Activated naive CD4-positive, alpha-beta T cell treated with anti-CD3 and anti-CD28 coated beads, Interleukin-2, amount 50 U/mL, for 72 hours (primary cell): ENCODE measurements at regions not wholly inside any gene's neighbourhood (a gene's known extent, or its start where the extent isn't known, plus 50 kb on each side); places are given as distances from the start of the nearest gene placed in this dataset.
A peak's percentile ranks its signal among the peaks of the same experiment; 100 is the strongest.

Experiments
- ATAC-seq, 2 donors: fragments of 150-1000 bp; cut with Tn5 transposase; 2 replicates each; pipeline ENCODE4 v1.10.0; 2021; ENCODE audit warnings: mild to moderate bottlenecking in 2 of 2, moderate library complexity in 2 of 2
- DNase-seq, 2 donors: peaks; one replicate each; pipeline ENCODE4 v3.0.0; 2021 to 2022; ENCODE audit warnings: low spot score in 2 of 2
- H3K27ac Mint-ChIP-seq, 2 donors: one replicate each; pipeline ENCODE4 v1.8.0; 2022; ENCODE audit warnings: mild to moderate bottlenecking in 2 of 2, mixed read lengths in 2 of 2
- H3K36me3 Mint-ChIP-seq, 2 donors: one replicate each; pipeline ENCODE4 v1.8.0; 2022; ENCODE audit warnings: mixed read lengths in 2 of 2
- H3K9me3 Mint-ChIP-seq, 2 donors: one replicate each; pipeline ENCODE4 v1.8.0; 2022; ENCODE audit warnings: mixed read lengths in 2 of 2

- Mint-ChIP-seq H3K27ac (no peak overlapping the region), H3K36me3 (no peaks in the 10 kb centered on the region), H3K9me3 (peaks cover 0 to 5% of the 10 kb centered on the region in 2 donors)
- DNase-seq (no peak), ATAC-seq (no peak)
These were observed 676.3 kb upstream of the BOD1L1 start for GRCh38 chr4:14303856-14304255.

- DNase-seq (no peak), ATAC-seq (no peak)
- Mint-ChIP-seq H3K9me3 (peaks cover 0 to 5% of the 10 kb centered on the region in 2 donors), H3K27ac (no peak overlapping the region), H3K36me3 (no peaks in the 10 kb centered on the region)
These were observed 680.7 kb upstream of the BOD1L1 start for GRCh38 chr4:14308229-14308651.

- Mint-ChIP-seq H3K27ac (no peak overlapping the region), H3K36me3 (no peaks in the 10 kb centered on the region), H3K9me3 (peaks cover 0 to 5% of the 10 kb centered on the region in 2 donors)
- ATAC-seq (no peak), DNase-seq (no peak)
These were observed 681.9 kb upstream of the BOD1L1 start for GRCh38 chr4:14309431-14309830.

GRCh38 chr4:14313757-14314156 lies 686.2 kb upstream of the BOD1L1 start:
- DNase-seq: no peak
- no peak for ATAC-seq
- Mint-ChIP-seq H3K27ac (no peak overlapping the region), H3K9me3 (no peaks in the 10 kb centered on the region), H3K36me3 (no peaks in the 10 kb centered on the region)

GRCh38 chr4:14315129-14315528 lies 687.2 kb upstream of the CPEB2 start:
- DNase-seq (no peak), ATAC-seq (no peak)
- Mint-ChIP-seq H3K9me3 (no peaks in the 10 kb centered on the region), H3K36me3 (no peaks in the 10 kb centered on the region), H3K27ac (no peak overlapping the region)

- ATAC-seq (no peak), DNase-seq (no peak)
- no peaks in the 10 kb centered on the region for H3K9me3 Mint-ChIP-seq
- no peaks in the 10 kb centered on the region for H3K36me3 Mint-ChIP-seq
- no peak overlapping the region for H3K27ac Mint-ChIP-seq
These were observed 684.9 kb upstream of the CPEB2 start for GRCh38 chr4:14317351-14317750.

GRCh38 chr4:14318671-14319070 lies 683.6 kb upstream of the CPEB2 start:
- no peak overlapping the region for H3K27ac Mint-ChIP-seq
- ATAC-seq: no peak
- no peak for DNase-seq

GRCh38 chr4:14321723-14322122 lies 680.6 kb upstream of the CPEB2 start:
- peaks cover 0 to 14% of the 10 kb centered on the region in 2 donors for H3K9me3 Mint-ChIP-seq
- ATAC-seq: no peak
- no peak overlapping the region for H3K27ac Mint-ChIP-seq

More at GRCh38 chr4:14318671-14319070, 683.6 kb upstream of the CPEB2 start:
- no peaks in the 10 kb centered on the region for H3K36me3 Mint-ChIP-seq
- H3K9me3 Mint-ChIP-seq: no peaks in the 10 kb centered on the region

GRCh38 chr4:14323191-14323590 lies 679.1 kb upstream of the CPEB2 start:
- peaks cover 0 to 14% of the 10 kb centered on the region in 2 donors for H3K9me3 Mint-ChIP-seq
- ATAC-seq: no peak
- no peak for DNase-seq
- H3K27ac Mint-ChIP-seq: no peak overlapping the region
- H3K36me3 Mint-ChIP-seq: peaks cover 0 to 10% of the 10 kb centered on the region in 2 donors

More at GRCh38 chr4:14321723-14322122, 680.6 kb upstream of the CPEB2 start:
- no peak for DNase-seq
- H3K36me3 Mint-ChIP-seq: peaks cover 0 to 10% of the 10 kb centered on the region in 2 donors

GRCh38 chr4:14329228-14329627 lies 673.1 kb upstream of the CPEB2 start:
- Mint-ChIP-seq H3K9me3 (peaks cover 0 to 17% of the 10 kb centered on the region in 2 donors), H3K27ac (no peak overlapping the region), H3K36me3 (peaks cover 0 to 10% of the 10 kb centered on the region in 2 donors)
- no peak for DNase-seq
- ATAC-seq: no peak

GRCh38 chr4:14333616-14334015 lies 668.7 kb upstream of the CPEB2 start:
- ATAC-seq (no peak), DNase-seq (no peak)
- H3K9me3 Mint-ChIP-seq: peaks cover 0 to 8% of the 10 kb centered on the region in 2 donors
- no peak overlapping the region for H3K27ac Mint-ChIP-seq
- H3K36me3 Mint-ChIP-seq: no peaks in the 10 kb centered on the region

GRCh38 chr4:14334166-14334565 lies 668.1 kb upstream of the CPEB2 start:
- no peak overlapping the region for H3K27ac Mint-ChIP-seq
- DNase-seq (no peak), ATAC-seq (no peak)
- H3K36me3 Mint-ChIP-seq: no peaks in the 10 kb centered on the region
- H3K9me3 Mint-ChIP-seq: peaks cover 0 to 8% of the 10 kb centered on the region in 2 donors

GRCh38 chr4:14335872-14336271 lies 666.4 kb upstream of the CPEB2 start:
- no peak for DNase-seq
- Mint-ChIP-seq H3K27ac (no peak overlapping the region), H3K36me3 (no peaks in the 10 kb centered on the region), H3K9me3 (peaks cover 0 to 8% of the 10 kb centered on the region in 2 donors)
- ATAC-seq: no peak

- DNase-seq: no peak
- no peaks in the 10 kb centered on the region for H3K36me3 Mint-ChIP-seq
- peaks cover 0 to 8% of the 10 kb centered on the region in 2 donors for H3K9me3 Mint-ChIP-seq
- peak in 1 of 2 donors; percentile 37 for ATAC-seq
- no peak overlapping the region for H3K27ac Mint-ChIP-seq
These were observed 665.6 kb upstream of the CPEB2 start for GRCh38 chr4:14336656-14337055.

GRCh38 chr4:14337892-14338584 lies 664.2 kb upstream of the CPEB2 start:
- DNase-seq (no peak), ATAC-seq (no peak)
- Mint-ChIP-seq H3K36me3 (no peaks in the 10 kb centered on the region), H3K27ac (no peak overlapping the region), H3K9me3 (peaks cover 0 to 8% of the 10 kb centered on the region in 2 donors)

GRCh38 chr4:14338585-14339265 lies 663.6 kb upstream of the CPEB2 start:
- Mint-ChIP-seq H3K9me3 (peaks cover 0 to 8% of the 10 kb centered on the region in 2 donors), H3K36me3 (no peaks in the 10 kb centered on the region), H3K27ac (no peak overlapping the region)
- DNase-seq: no peak
- ATAC-seq: no peak

- ATAC-seq (no peak), DNase-seq (no peak)
- Mint-ChIP-seq H3K27ac (no peak overlapping the region), H3K36me3 (no peaks in the 10 kb centered on the region), H3K9me3 (no peaks in the 10 kb centered on the region)
These were observed 662.6 kb upstream of the CPEB2 start for GRCh38 chr4:14339715-14340114.

- DNase-seq (no peak), ATAC-seq (no peak)
- H3K36me3 Mint-ChIP-seq: no peaks in the 10 kb centered on the region
- H3K27ac Mint-ChIP-seq: no peak overlapping the region
- H3K9me3 Mint-ChIP-seq: no peaks in the 10 kb centered on the region
These were observed 662.0 kb upstream of the CPEB2 start for GRCh38 chr4:14340321-14340720.
